Fibroblast of the aortic adventitia (primary cell): ENCODE measurements at regions not wholly inside any gene's neighbourhood (a gene's known extent, or its start where the extent isn't known, plus 50 kb on each side); places are given as distances from the start of the nearest gene placed in this dataset. TPM values are rescaled to one million over a fixed set of nuclear protein-coding genes. Genes with fewer than 3 reads are reported as not detected.

Source experiments
- DNase-seq: peaks from one replicate; pipeline ENCODE4 v3.0.0-alpha.2; 2010; ENCODE audit warnings: low read depth
- H3K4me3 ChIP-seq: 2 replicates; pipeline ENCODE4 v1.5.1; 2011; ENCODE audit warnings: low read depth, mild to moderate bottlenecking, control low read depth, low read length, moderate library complexity
- CTCF ChIP-seq: IDR thresholded peaks from 2 replicates; pipeline ENCODE4 v1.5.1; 2011; ENCODE audit warnings: mild to moderate bottlenecking, low read length, control low read depth, inconsistent platforms; ENCODE audit not compliant: insufficient read depth
- small RNA-seq: library from RNA; depleted of rRNA; stranded (forward); fragments of <200 nt; gene quantifications from one replicate; pipeline ENCODE3, GENCODE V24; 2012

GRCh38 chr17:10907370-10907769 lies 69.5 kb upstream of the PIRT start:
- DNase-seq = no peak
- TF ChIP-seq CTCF = no peak
- H3K4me3 ChIP-seq = no peak overlapping the region

GRCh38 chr17:10899281-10899680 lies 61.4 kb upstream of the PIRT start:
- DNase-seq = no peak
- H3K4me3 ChIP-seq = no peak overlapping the region
- no peak for TF ChIP-seq CTCF

- no peak for TF ChIP-seq CTCF
- no peak overlapping the region for H3K4me3 ChIP-seq
- DNase-seq = no peak
These were observed 56.3 kb upstream of the PIRT start for GRCh38 chr17:10894220-10894619.

DNA sequence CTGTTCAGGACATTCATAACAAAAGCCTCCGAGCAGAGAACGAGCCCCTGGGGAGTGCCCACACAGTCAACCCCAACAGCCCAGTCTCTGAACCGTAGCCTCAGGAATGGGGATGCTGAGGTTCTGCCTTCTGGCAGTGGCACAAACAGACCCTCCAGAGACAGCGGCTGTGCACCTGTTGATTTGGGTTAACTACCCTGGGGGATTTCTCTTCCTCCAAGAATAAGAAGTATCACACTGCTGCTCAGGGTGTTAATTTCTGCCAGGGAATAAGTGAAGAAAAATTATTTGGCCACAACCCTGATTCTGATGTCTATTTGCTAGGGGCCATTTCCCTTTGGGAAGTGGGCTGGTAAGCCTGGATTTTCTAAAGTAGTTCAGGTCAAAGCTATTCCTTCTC lies 51.0 kb upstream of the PIRT start:
- DNase-seq = no peak
- no peak overlapping the region for H3K4me3 ChIP-seq
- TF ChIP-seq CTCF = no peak

Small RNAs in the stretch of these regions (small RNA-seq; reads per million reads assigned to genes)
- not detected for gene RN7SL601P
